Activated CD4-positive, alpha-beta memory T cell treated with anti-CD3 and anti-CD28 coated beads for 36 hours (primary cell): ENCODE measurements at regions not wholly inside any gene's neighbourhood (a gene's known extent, or its start where the extent isn't known, plus 50 kb on each side); places are given as distances from the start of the nearest gene placed in this dataset.
"Not testable (repeated sequence)": the region's sequence is repeated elsewhere in the genome, so short reads cannot be mapped to it uniquely, and the experiment has no call there.

Source experiments
- CTCF ChIA-PET: fragments of 350-600 bp; sonication (Branson Sonifier 250); formaldehyde crosslinking; loops from one replicate; lab custom pipeline; 2021; ENCODE audit warnings: antibody characterized with exemption, inconsistent platforms; lab: Charles Lee
- POLR2A ChIA-PET: fragments of 350-600 bp; sonication (Branson Sonifier 250); formaldehyde crosslinking; loops from one replicate; lab custom pipeline; 2021; ENCODE audit warnings: antibody characterized with exemption; lab: Charles Lee
- DNase-seq: peaks from one replicate; pipeline ENCODE4 v3.0.0-alpha.2; 2020
- H3K27ac Mint-ChIP-seq: one replicate; pipeline ENCODE4 v1.8.0; 2021; ENCODE audit warnings: mixed read lengths
- H3K27me3 Mint-ChIP-seq: one replicate; pipeline ENCODE4 v1.8.0; 2021; ENCODE audit warnings: mixed read lengths
- H3K36me3 Mint-ChIP-seq: one replicate; pipeline ENCODE4 v1.8.0; 2021; ENCODE audit warnings: mixed read lengths
- H3K4me1 Mint-ChIP-seq: one replicate; pipeline ENCODE4 v1.8.0; 2021; ENCODE audit warnings: low read depth, mixed read lengths
- H3K4me3 Mint-ChIP-seq: one replicate; pipeline ENCODE4 v1.8.0; 2021; ENCODE audit warnings: mild to moderate bottlenecking, mixed read lengths
- H3K9me3 Mint-ChIP-seq: one replicate; pipeline ENCODE4 v1.8.0; 2021; ENCODE audit warnings: mixed read lengths
- intact Hi-C: fragments of 100-400 bp; cut with micrococcal nuclease; formaldehyde crosslinking; loops from one replicate; pipeline ENCODE4 v1.15.1; 2023

- Mint-ChIP-seq H3K36me3 (no peaks in the 10 kb centered on the region), H3K4me3 (no peak overlapping the region), H3K27me3 (peaks cover 17% of the 10 kb centered on the region), H3K4me1 (no peaks in the 10 kb centered on the region), H3K27ac (no peak overlapping the region), H3K9me3 (no peaks in the 10 kb centered on the region)
- POLR2A ChIA-PET, result no interaction called here
- no peak for DNase-seq
- CTCF ChIA-PET, result no interaction called here
- intact Hi-C loops, result no loop called here
Measured at GRCh38 chr1:30462826-30463425, 260.5 kb downstream of the MATN1 start.

GRCh38 chr1:30462166-30462565 is 261.2 kb downstream of the MATN1 start:
- Mint-ChIP-seq H3K4me3 (no peak overlapping the region), H3K9me3 (no peaks in the 10 kb centered on the region), H3K36me3 (no peaks in the 10 kb centered on the region), H3K4me1 (no peaks in the 10 kb centered on the region), H3K27ac (no peak overlapping the region), H3K27me3 (peaks cover 17% of the 10 kb centered on the region)
- intact Hi-C loops, result no loop called here
- DNase-seq, result no peak
- ChIA-PET POLR2A (no interaction called here), CTCF (no interaction called here)

- no peak overlapping the region for H3K4me3 Mint-ChIP-seq
- DNase-seq, result no peak
- no peaks in the 10 kb centered on the region for H3K4me1 Mint-ChIP-seq
- no peaks in the 10 kb centered on the region for H3K9me3 Mint-ChIP-seq
- CTCF ChIA-PET, result no interaction called here
- POLR2A ChIA-PET, result no interaction called here
- no peak overlapping the region for H3K27ac Mint-ChIP-seq
- intact Hi-C loops, result no loop called here
- H3K27me3 Mint-ChIP-seq, result peaks cover 18% of the 10 kb centered on the region
- no peaks in the 10 kb centered on the region for H3K36me3 Mint-ChIP-seq
Measured at GRCh38 chr1:30461640-30462039, 261.7 kb downstream of the MATN1 start.

GRCh38 chr1:30460661-30461060 is 262.7 kb downstream of the MATN1 start:
- ChIA-PET CTCF (no interaction called here), POLR2A (no interaction called here)
- Mint-ChIP-seq H3K36me3 (no peaks in the 10 kb centered on the region), H3K4me3 (no peak overlapping the region), H3K9me3 (no peaks in the 10 kb centered on the region), H3K4me1 (no peaks in the 10 kb centered on the region), H3K27me3 (peaks cover 12% of the 10 kb centered on the region), H3K27ac (no peak overlapping the region)
- intact Hi-C loops, result no loop called here
- DNase-seq, result no peak

GRCh38 chr1:30458730-30459485 is 264.5 kb downstream of the MATN1 start:
- H3K4me1 Mint-ChIP-seq, H3K4me3 Mint-ChIP-seq, H3K36me3 Mint-ChIP-seq, POLR2A ChIA-PET, CTCF ChIA-PET, intact Hi-C loops, DNase-seq, H3K27ac Mint-ChIP-seq, H3K9me3 Mint-ChIP-seq: not testable (repeated sequence)
- peaks cover 12% of the 10 kb centered on the region for H3K27me3 Mint-ChIP-seq

GRCh38 chr1:30452925-30453324 is 270.5 kb downstream of the MATN1 start:
- ChIA-PET POLR2A (no interaction called here), CTCF (no interaction called here)
- H3K27ac Mint-ChIP-seq, result no peak overlapping the region
- H3K27me3 Mint-ChIP-seq, result peaks cover 2% of the 10 kb centered on the region
- DNase-seq, result no peak
- H3K9me3 Mint-ChIP-seq, result no peaks in the 10 kb centered on the region
- intact Hi-C loops, result no loop called here
- no peak overlapping the region for H3K4me3 Mint-ChIP-seq
- no peaks in the 10 kb centered on the region for H3K4me1 Mint-ChIP-seq
- H3K36me3 Mint-ChIP-seq, result no peaks in the 10 kb centered on the region

- no peaks in the 10 kb centered on the region for H3K9me3 Mint-ChIP-seq
- H3K36me3 Mint-ChIP-seq, result no peaks in the 10 kb centered on the region
- intact Hi-C loops, result no loop called here
- CTCF ChIA-PET, result no interaction called here
- no peaks in the 10 kb centered on the region for H3K4me1 Mint-ChIP-seq
- DNase-seq, result no peak
- POLR2A ChIA-PET, result no interaction called here
- H3K27me3 Mint-ChIP-seq, result peaks cover 2% of the 10 kb centered on the region
- H3K27ac Mint-ChIP-seq, result no peak overlapping the region
- no peak overlapping the region for H3K4me3 Mint-ChIP-seq
Measured at GRCh38 chr1:30452170-30452569, 271.2 kb downstream of the MATN1 start.

GRCh38 chr1:30451532-30452125 is 271.8 kb downstream of the MATN1 start:
- CTCF ChIA-PET, result no interaction called here
- H3K27me3 Mint-ChIP-seq, result no peaks in the 10 kb centered on the region
- POLR2A ChIA-PET, result no interaction called here
- no peak overlapping the region for H3K27ac Mint-ChIP-seq
- H3K9me3 Mint-ChIP-seq, result no peaks in the 10 kb centered on the region
- no peak overlapping the region for H3K4me3 Mint-ChIP-seq
- no peaks in the 10 kb centered on the region for H3K4me1 Mint-ChIP-seq
- intact Hi-C loops, result no loop called here
- H3K36me3 Mint-ChIP-seq, result no peaks in the 10 kb centered on the region
- no peak for DNase-seq

GRCh38 chr1:30450818-30451233 is 272.6 kb downstream of the MATN1 start:
- ChIA-PET CTCF (no interaction called here), POLR2A (no interaction called here)
- DNase-seq, result no peak
- H3K4me1 Mint-ChIP-seq, result no peaks in the 10 kb centered on the region
- H3K27me3 Mint-ChIP-seq, result no peaks in the 10 kb centered on the region
- no peak overlapping the region for H3K27ac Mint-ChIP-seq
- intact Hi-C loops, result no loop called here
- no peak overlapping the region for H3K4me3 Mint-ChIP-seq
- H3K9me3 Mint-ChIP-seq, result no peaks in the 10 kb centered on the region
- H3K36me3 Mint-ChIP-seq, result no peaks in the 10 kb centered on the region

GRCh38 chr1:30450148-30450817 is 273.1 kb downstream of the MATN1 start:
- POLR2A ChIA-PET, result no interaction called here
- CTCF ChIA-PET, result interaction anchor here (1.1 kb wide), 1 partner anchor 108 kb away, joined by 3 read pairs; no protein-coding TSS in a partner anchor
- H3K27me3 Mint-ChIP-seq, result no peaks in the 10 kb centered on the region
- H3K27ac Mint-ChIP-seq, result no peak overlapping the region
- no peak for DNase-seq
- intact Hi-C loops, result no loop called here
- H3K9me3 Mint-ChIP-seq, result no peaks in the 10 kb centered on the region
- no peak overlapping the region for H3K4me3 Mint-ChIP-seq
- H3K36me3 Mint-ChIP-seq, result no peaks in the 10 kb centered on the region
- H3K4me1 Mint-ChIP-seq, result no peaks in the 10 kb centered on the region

- intact Hi-C loops, result no loop called here
- Mint-ChIP-seq H3K4me1 (no peaks in the 10 kb centered on the region), H3K36me3 (no peaks in the 10 kb centered on the region), H3K27me3 (no peaks in the 10 kb centered on the region), H3K27ac (no peak overlapping the region), H3K9me3 (no peaks in the 10 kb centered on the region), H3K4me3 (no peak overlapping the region)
- POLR2A ChIA-PET, result no interaction called here
- DNase-seq, result no peak
- CTCF ChIA-PET, result interaction anchor here (1.1 kb wide), 1 partner anchor 108 kb away, joined by 3 read pairs; no protein-coding TSS in a partner anchor
Measured at GRCh38 chr1:30449428-30450147, 273.8 kb downstream of the MATN1 start.

- Mint-ChIP-seq H3K9me3 (no peaks in the 10 kb centered on the region), H3K27me3 (no peaks in the 10 kb centered on the region), H3K4me3 (no peak overlapping the region), H3K4me1 (no peaks in the 10 kb centered on the region), H3K36me3 (no peaks in the 10 kb centered on the region), H3K27ac (no peak overlapping the region)
- CTCF ChIA-PET, result interaction anchor here (1.1 kb wide), 1 partner anchor 109 kb away, joined by 3 read pairs; no protein-coding TSS in a partner anchor
- intact Hi-C loops, result no loop called here
- DNase-seq, result no peak
- POLR2A ChIA-PET, result no interaction called here
Measured at GRCh38 chr1:30449003-30449402, 274.4 kb downstream of the MATN1 start.
